ENCODE measurements at regions not wholly inside any gene's neighbourhood (a gene's known extent, or its start where the extent isn't known, plus 50 kb on each side); places are given as distances from the start of the nearest gene placed in this dataset.

DNA sequence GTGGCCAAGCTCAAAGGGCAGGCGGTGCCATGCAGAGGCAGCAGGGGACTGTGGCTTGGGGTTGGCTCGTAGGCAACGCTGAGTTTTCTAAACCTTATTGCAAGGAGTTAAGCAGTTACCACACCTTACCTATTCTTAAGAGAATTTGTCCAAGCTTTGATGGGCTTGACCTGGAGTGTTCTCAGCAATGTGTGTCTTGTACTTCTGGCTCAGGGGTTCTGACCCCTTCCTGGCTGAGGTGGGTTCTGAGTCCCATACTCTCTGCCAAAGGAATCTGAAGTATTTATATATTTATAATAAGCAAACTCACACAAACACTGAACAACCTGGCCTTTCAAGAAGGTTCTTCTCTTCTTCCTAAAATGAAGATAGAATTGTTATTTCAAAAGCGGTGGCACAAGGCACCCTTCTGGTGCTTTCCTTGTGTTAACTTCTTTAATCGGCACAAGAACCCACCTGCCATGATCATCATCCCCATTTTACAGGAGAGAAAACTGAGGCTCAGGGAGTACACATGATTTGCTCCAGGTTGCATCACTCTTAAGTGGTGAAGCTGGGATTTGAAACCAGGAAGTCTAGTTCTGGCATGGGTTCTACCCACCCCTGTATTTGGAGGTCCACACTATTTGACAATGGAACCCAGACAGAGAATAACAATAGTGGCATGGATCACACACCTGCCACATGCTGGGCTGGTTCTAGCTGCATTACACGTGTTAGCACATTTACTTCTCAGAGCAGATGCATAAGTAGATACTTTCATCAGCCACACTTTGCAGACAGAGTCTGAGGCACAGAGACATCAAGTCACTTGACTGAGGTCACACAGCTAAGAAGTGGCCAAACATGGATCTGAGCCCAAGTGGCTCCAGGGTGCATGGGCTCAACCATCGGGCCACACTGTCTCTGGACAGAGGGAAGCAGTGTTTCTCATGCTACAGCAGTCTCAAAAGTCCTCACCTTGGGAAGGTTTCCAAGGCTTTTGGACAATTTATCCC is 224.0 kb downstream of the AACS start:
- TF ChIP-seq EP300 (IDR thresholded peaks at IDR 0.05; ENCODE audit: borderline replicate concordance) (no peak), ZBTB7A (IDR thresholded peaks at IDR 0.05; ENCODE audit: low read depth) (no peak), FOXM1 (IDR thresholded peaks at IDR 0.05; ENCODE audit: borderline replicate concordance, low read depth) (no peak), YY1 (IDR thresholded peaks at IDR 0.05; ENCODE audit: low read depth) (no peak), TCF12 (IDR thresholded peaks at IDR 0.05; ENCODE audit: low read depth) (no peak), CEBPB (IDR thresholded peaks at IDR 0.05) (no peak), NFIC (IDR thresholded peaks at IDR 0.05) (no peak), TAF1 (IDR thresholded peaks at IDR 0.05; ENCODE audit: low read depth) (no peak), TEAD4 (IDR thresholded peaks at IDR 0.05) (no peak), EGR1 (IDR thresholded peaks at IDR 0.05) (no peak)
- TF ChIP-seq, protein P1, sequence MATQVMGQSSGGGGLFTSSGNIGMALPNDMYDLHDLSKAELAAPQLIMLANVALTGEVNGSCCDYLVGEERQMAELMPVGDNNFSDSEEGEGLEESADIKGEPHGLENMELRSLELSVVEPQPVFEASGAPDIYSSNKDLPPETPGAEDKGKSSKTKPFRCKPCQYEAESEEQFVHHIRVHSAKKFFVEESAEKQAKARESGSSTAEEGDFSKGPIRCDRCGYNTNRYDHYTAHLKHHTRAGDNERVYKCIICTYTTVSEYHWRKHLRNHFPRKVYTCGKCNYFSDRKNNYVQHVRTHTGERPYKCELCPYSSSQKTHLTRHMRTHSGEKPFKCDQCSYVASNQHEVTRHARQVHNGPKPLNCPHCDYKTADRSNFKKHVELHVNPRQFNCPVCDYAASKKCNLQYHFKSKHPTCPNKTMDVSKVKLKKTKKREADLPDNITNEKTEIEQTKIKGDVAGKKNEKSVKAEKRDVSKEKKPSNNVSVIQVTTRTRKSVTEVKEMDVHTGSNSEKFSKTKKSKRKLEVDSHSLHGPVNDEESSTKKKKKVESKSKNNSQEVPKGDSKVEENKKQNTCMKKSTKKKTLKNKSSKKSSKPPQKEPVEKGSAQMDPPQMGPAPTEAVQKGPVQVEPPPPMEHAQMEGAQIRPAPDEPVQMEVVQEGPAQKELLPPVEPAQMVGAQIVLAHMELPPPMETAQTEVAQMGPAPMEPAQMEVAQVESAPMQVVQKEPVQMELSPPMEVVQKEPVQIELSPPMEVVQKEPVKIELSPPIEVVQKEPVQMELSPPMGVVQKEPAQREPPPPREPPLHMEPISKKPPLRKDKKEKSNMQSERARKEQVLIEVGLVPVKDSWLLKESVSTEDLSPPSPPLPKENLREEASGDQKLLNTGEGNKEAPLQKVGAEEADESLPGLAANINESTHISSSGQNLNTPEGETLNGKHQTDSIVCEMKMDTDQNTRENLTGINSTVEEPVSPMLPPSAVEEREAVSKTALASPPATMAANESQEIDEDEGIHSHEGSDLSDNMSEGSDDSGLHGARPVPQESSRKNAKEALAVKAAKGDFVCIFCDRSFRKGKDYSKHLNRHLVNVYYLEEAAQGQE (IDR thresholded peaks at IDR 0.05; ENCODE audit: low read depth) = no peak
- TF ChIP-seq, protein P2, sequence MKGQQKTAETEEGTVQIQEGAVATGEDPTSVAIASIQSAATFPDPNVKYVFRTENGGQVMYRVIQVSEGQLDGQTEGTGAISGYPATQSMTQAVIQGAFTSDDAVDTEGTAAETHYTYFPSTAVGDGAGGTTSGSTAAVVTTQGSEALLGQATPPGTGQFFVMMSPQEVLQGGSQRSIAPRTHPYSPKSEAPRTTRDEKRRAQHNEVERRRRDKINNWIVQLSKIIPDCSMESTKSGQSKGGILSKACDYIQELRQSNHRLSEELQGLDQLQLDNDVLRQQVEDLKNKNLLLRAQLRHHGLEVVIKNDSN (IDR thresholded peaks at IDR 0.05) = no peak

DNA sequence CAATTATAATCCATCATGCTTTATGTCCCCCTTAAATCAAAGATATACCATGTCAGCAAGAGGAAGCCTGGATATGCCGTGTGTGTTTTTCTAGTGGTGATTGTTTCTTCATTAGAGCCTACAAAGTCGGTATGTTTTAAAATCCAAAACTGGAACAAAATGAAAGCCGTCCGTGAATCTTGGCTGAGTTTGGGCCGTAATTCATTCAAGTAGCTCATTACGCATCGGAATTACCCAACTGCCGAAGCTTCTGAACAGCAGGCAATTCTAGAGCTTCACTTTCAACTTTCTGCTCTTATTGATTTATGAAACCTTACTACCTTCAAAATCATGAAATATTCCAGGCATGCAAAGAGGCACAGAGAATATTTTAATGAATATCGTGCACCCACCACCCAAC is 224.7 kb downstream of the AACS start:
- TF ChIP-seq TEAD4 (IDR thresholded peaks at IDR 0.05) = no peak
- TF ChIP-seq EP300 (IDR thresholded peaks at IDR 0.05; ENCODE audit: borderline replicate concordance) = no peak
- TF ChIP-seq NFIC (IDR thresholded peaks at IDR 0.05) = no peak
- no peak for TF ChIP-seq TAF1 (IDR thresholded peaks at IDR 0.05; ENCODE audit: low read depth)
- no peak for TF ChIP-seq RAD21 (IDR thresholded peaks at IDR 0.05; ENCODE audit: low read depth)
- no peak for TF ChIP-seq CREB1 (IDR thresholded peaks at IDR 0.05; ENCODE audit: low read depth)
- TF ChIP-seq, protein P2 (IDR thresholded peaks at IDR 0.05) = no peak
- TF ChIP-seq, protein P3, sequence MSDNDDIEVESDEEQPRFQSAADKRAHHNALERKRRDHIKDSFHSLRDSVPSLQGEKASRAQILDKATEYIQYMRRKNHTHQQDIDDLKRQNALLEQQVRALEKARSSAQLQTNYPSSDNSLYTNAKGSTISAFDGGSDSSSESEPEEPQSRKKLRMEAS (IDR thresholded peaks at IDR 0.05) = no peak
- TF ChIP-seq, protein P1 (IDR thresholded peaks at IDR 0.05; ENCODE audit: low read depth) = no peak
- TF ChIP-seq FOXM1 (IDR thresholded peaks at IDR 0.05; ENCODE audit: borderline replicate concordance, low read depth) = no peak
- TF ChIP-seq CEBPB (IDR thresholded peaks at IDR 0.05) = no peak
- TF ChIP-seq TCF12 (IDR thresholded peaks at IDR 0.05; ENCODE audit: low read depth) = no peak
- TF ChIP-seq EGR1 (IDR thresholded peaks at IDR 0.05) = no peak
- no peak for TF ChIP-seq ZBTB7A (IDR thresholded peaks at IDR 0.05; ENCODE audit: low read depth)
- TF ChIP-seq YY1 (IDR thresholded peaks at IDR 0.05; ENCODE audit: low read depth) = no peak

DNA sequence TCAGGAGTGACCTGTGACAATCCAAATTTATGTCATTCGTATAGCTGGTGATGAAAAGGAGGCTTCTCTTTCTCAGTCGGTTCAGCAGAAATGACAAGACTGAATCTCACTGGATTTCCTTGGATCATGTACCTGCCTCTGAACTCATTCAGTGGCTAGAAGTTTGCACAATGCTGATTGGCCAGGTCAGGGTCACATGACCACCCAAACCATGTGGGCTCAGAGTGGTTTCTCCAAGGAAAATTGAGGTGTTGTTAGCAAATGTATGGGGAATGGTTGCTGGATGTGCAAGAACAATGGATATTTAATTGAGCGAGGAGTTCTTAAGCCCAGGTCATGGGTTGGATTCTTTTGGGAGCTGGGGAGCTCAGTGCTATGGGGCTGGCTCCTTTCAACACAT is 227.5 kb downstream of the AACS start:
- TF ChIP-seq RAD21 (IDR thresholded peaks at IDR 0.05; ENCODE audit: low read depth) (no peak), CEBPB (IDR thresholded peaks at IDR 0.05) (no peak), TCF12 (IDR thresholded peaks at IDR 0.05; ENCODE audit: low read depth) (no peak), TAF1 (IDR thresholded peaks at IDR 0.05; ENCODE audit: low read depth) (no peak), EP300 (IDR thresholded peaks at IDR 0.05; ENCODE audit: borderline replicate concordance) (no peak), TEAD4 (IDR thresholded peaks at IDR 0.05) (no peak), ZBTB7A (IDR thresholded peaks at IDR 0.05; ENCODE audit: low read depth) (no peak), NFIC (IDR thresholded peaks at IDR 0.05) (no peak), EGR1 (IDR thresholded peaks at IDR 0.05) (no peak), FOXM1 (IDR thresholded peaks at IDR 0.05; ENCODE audit: borderline replicate concordance, low read depth) (no peak), YY1 (IDR thresholded peaks at IDR 0.05; ENCODE audit: low read depth) (no peak), CREB1 (IDR thresholded peaks at IDR 0.05; ENCODE audit: low read depth) (no peak)
- TF ChIP-seq, protein P3 (IDR thresholded peaks at IDR 0.05) = no peak
- TF ChIP-seq, protein P1 (IDR thresholded peaks at IDR 0.05; ENCODE audit: low read depth) = no peak
- TF ChIP-seq, protein P2 (IDR thresholded peaks at IDR 0.05) = no peak
